Endothelial cell of umbilical vein (primary cell): ENCODE measurements at regions not wholly inside any gene's neighbourhood (a gene's known extent, or its start where the extent isn't known, plus 50 kb on each side); places are given as distances from the start of the nearest gene placed in this dataset.

Experiments used
- BruUV-seq: library from RNA; stranded (reverse); fragments of 400-500 nt; replicated peaks from 2 replicates; lab custom pipeline; 2021; lab: Mats Ljungman, UMichigan
- CTCF ChIA-PET: fragments of 300-600, 350-600 bp; sonication (Branson Sonifier 250); formaldehyde crosslinking; loops from one replicate; lab custom pipeline; 2021; ENCODE audit warnings: antibody characterized with exemption, inconsistent platforms; lab: Charles Lee
- POLR2A ChIA-PET: fragments of 300-600, 350-600 bp; sonication (Branson Sonifier 250); formaldehyde crosslinking; loops from one replicate; lab custom pipeline; 2021; ENCODE audit warnings: antibody characterized with exemption, inconsistent platforms; lab: Charles Lee
- DNase-seq: peaks from one replicate; pipeline ENCODE4 v3.0.0-alpha.2; 2011; ENCODE audit warnings: low read depth, low spot score
- FAIRE-seq: peaks from 2 replicates; lab custom pipeline; 2011; peaks lifted over from hg19 to GRCh38; lab: Jason Lieb, UNC
- H2AFZ ChIP-seq: 2 replicates; pipeline ENCODE4 v1.6.0; 2012; ENCODE audit warnings: low read depth, low read length, control low read depth, inconsistent platforms
- H3K27ac ChIP-seq: 2 replicates; pipeline ENCODE4 v1.5.1; 2011; ENCODE audit warnings: low read depth, mild to moderate bottlenecking, control low read depth, low read length, moderate library complexity; ENCODE audit not compliant: insufficient read depth
- H3K27me3 ChIP-seq, 2 experiments: 2 replicates each; pipeline versions ENCODE4 v1.6.0 to v1.6.1; 2011; ENCODE audit warnings: low read length in 2 of 2, mixed read lengths in 1 of 2; ENCODE audit not compliant: control insufficient read depth in 2 of 2, insufficient read depth in 2 of 2
- H3K36me3 ChIP-seq, 2 experiments: 2 replicates in 1 of 2; 3 replicates in 1 of 2; pipeline ENCODE4 v1.5.1; 2011; ENCODE audit warnings: low read length in 2 of 2, mild to moderate bottlenecking in 1 of 2, moderate library complexity in 1 of 2; ENCODE audit not compliant: control insufficient read depth in 2 of 2, insufficient read depth in 2 of 2; ENCODE audit errors: extremely low read depth in 1 of 2
- H3K4me1 ChIP-seq: 3 replicates; pipeline ENCODE4 v1.5.1; 2011; ENCODE audit warnings: mild to moderate bottlenecking, low read length; ENCODE audit not compliant: control insufficient read depth, insufficient read depth; ENCODE audit errors: extremely low read depth
- H3K4me2 ChIP-seq: 2 replicates; pipeline ENCODE4 v1.6.1; 2011; ENCODE audit warnings: low read length, control low read depth, mixed read lengths; ENCODE audit not compliant: insufficient read depth
- H3K4me3 ChIP-seq, 3 experiments: fragments of 200-600 bp in 1 of 3; sonication (generic), shearing (Covaris generic) in 1 of 3; replicated peaks in 1 of 3; 2 replicates each; pipeline ENCODE4 v1.5.1; 2011 to 2016; ENCODE audit warnings: control low read depth in 3 of 3, low read length in 3 of 3, mild to moderate bottlenecking in 2 of 3, inconsistent platforms in 1 of 3, low read depth in 1 of 3, moderate library complexity in 1 of 3; ENCODE audit not compliant: insufficient read depth in 1 of 3
- H3K79me2 ChIP-seq: 2 replicates; pipeline ENCODE4 v1.6.0; 2012; ENCODE audit warnings: low read length, inconsistent platforms; ENCODE audit not compliant: control insufficient read depth, insufficient read depth
- H3K9ac ChIP-seq: replicated peaks from 2 replicates; pipeline ENCODE3; 2011; ENCODE audit warnings: low read length, control low read depth; ENCODE audit not compliant: insufficient read depth; ENCODE audit errors: extremely low read depth
- H3K9me1 ChIP-seq: replicated peaks from 3 replicates; pipeline ENCODE4 v1.6.0; 2011; ENCODE audit warnings: mild to moderate bottlenecking, low read length; ENCODE audit not compliant: control insufficient read depth, insufficient read depth; ENCODE audit errors: extremely low read depth
- H3K9me3 ChIP-seq: replicated peaks from 2 replicates; pipeline ENCODE4 v1.5.1; 2012; ENCODE audit warnings: low read length, inconsistent platforms; ENCODE audit not compliant: control insufficient read depth, insufficient read depth
- H4K20me1 ChIP-seq: replicated peaks from 2 replicates; pipeline ENCODE3; 2011; ENCODE audit warnings: mild to moderate bottlenecking, low read length; ENCODE audit not compliant: control insufficient read depth, insufficient read depth; ENCODE audit errors: extremely low read depth
- CTCF ChIP-seq, 2 donors: IDR thresholded peaks; 1 replicate in 1 of 2; 2 replicates in 1 of 2; pipeline ENCODE4 v1.5.1; 2011; ENCODE audit warnings: low read length in 2 of 2, mild to moderate bottlenecking in 2 of 2, moderate library complexity in 2 of 2, control low read depth in 1 of 2, inconsistent platforms in 1 of 2, low read depth in 1 of 2; ENCODE audit not compliant: insufficient read depth in 1 of 2; ENCODE audit errors: extremely low read depth in 1 of 2
- EZH2 ChIP-seq: IDR thresholded peaks from 2 replicates; pipeline ENCODE4 v1.6.1; 2012; ENCODE audit warnings: borderline replicate concordance, low read depth, mild to moderate bottlenecking, moderate library complexity, low read length, inconsistent platforms; ENCODE audit not compliant: severe bottlenecking
- FOS ChIP-seq: IDR thresholded peaks from 2 replicates; pipeline ENCODE4 v1.6.1; 2011; ENCODE audit warnings: mild to moderate bottlenecking, low read length, moderate library complexity, borderline replicate concordance; ENCODE audit not compliant: insufficient read depth
- GATA2 ChIP-seq: IDR thresholded peaks from 2 replicates; pipeline ENCODE4 v1.7.0; 2011; ENCODE audit warnings: low read depth, mild to moderate bottlenecking, moderate library complexity, mixed read lengths, low read length; ENCODE audit not compliant: insufficient read length, insufficient read depth
- JUN ChIP-seq: IDR thresholded peaks from 2 replicates; pipeline ENCODE4 v1.6.1; 2011; ENCODE audit warnings: borderline replicate concordance, low read depth; ENCODE audit not compliant: insufficient read length, insufficient read depth
- MAX ChIP-seq: IDR thresholded peaks from 2 replicates; pipeline ENCODE4 v1.6.1; 2011; ENCODE audit not compliant: insufficient read depth, insufficient read length
- POLR2A ChIP-seq: IDR thresholded peaks from 2 replicates; pipeline ENCODE4 v1.6.1; 2012; ENCODE audit warnings: low read depth, mild to moderate bottlenecking, control low read depth, low read length
- POLR2AphosphoS5 ChIP-seq: IDR thresholded peaks from 2 replicates; pipeline ENCODE4 v1.6.1; 2012; ENCODE audit warnings: low read depth, mild to moderate bottlenecking, control low read depth, low read length, moderate library complexity; ENCODE audit not compliant: insufficient read depth
- dilution Hi-C: fragments of 300-500 bp; cut with MboI; formaldehyde crosslinking; loops from one replicate; pipeline ENCODE4 v1.15.0; 2019; ENCODE audit warnings: low sequenced_read_pairs; ENCODE audit not compliant: extremely low pct_ligation_motif_present
- intact Hi-C: fragments of 100-400 bp; cut with micrococcal nuclease; formaldehyde crosslinking; loops from one replicate; pipeline ENCODE4 v1.10.0; 2022

DNA sequence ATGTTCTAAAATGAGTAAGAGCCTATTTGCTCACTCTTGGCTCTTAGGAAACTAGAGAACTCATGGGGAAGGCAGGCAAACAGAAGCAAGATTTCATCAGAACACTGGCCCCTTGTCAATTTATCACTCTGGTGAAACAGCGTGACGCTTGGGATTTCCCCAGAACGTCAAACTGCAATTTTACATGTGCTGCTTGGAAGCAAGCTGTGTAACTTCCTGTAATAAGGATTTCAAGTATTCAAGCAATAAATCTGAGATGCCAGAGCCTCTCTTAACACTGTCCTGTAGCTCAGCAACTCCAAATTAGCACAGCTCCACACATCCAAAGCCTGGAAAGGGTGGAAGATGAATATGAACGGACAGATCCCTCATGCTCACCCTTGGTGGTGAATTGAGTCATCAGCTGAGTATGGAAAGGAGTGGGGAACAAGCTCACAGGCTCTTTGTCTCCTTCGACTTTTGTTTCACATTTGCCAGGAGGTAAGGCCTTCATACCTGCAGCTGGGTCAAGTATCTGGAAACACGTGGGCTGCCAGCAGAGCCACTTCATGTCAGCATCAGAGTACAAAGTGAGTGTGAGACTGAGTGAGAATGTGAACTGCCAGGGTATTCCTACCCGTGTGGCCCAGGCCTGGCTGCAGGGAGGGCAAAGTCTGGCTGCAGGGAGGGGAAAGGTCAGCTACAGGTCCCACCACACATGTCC is 140.4 kb upstream of the NAMPT start:
- no peaks in the 10 kb centered on the region for H3K9me3 ChIP-seq
- dilution Hi-C loops: no loop called here
- H3K4me3 ChIP-seq: no peak overlapping the region
- FAIRE-seq: peak; percentile 68
- TF ChIP-seq JUN: no peak
- no peak for TF ChIP-seq MAX
- no peak for TF ChIP-seq POLR2AphosphoS5
- TF ChIP-seq GATA2: no peak
- TF ChIP-seq FOS: no peak
- TF ChIP-seq CTCF (IDR thresholded peaks at IDR 0.05; ENCODE audit: extremely low read depth in 1 of 2, insufficient read depth in 1 of 2, low read depth in 1 of 2, low read length in 2 of 2): no peak
- TF ChIP-seq EZH2: no peak
- TF ChIP-seq POLR2A: no peak
- ChIA-PET CTCF (interaction anchor here (1.1 to 1.3 kb wide), 3 partner anchors 10 to 249 kb away, joined by 3 to 8 read pairs (median 4); no protein-coding TSS in a partner anchor), POLR2A (no interaction called here)
- H3K4me1 ChIP-seq: peaks cover 11% of the 10 kb centered on the region
- H3K27me3 ChIP-seq: no peaks in the 10 kb centered on the region
- peak; percentile 86 for DNase-seq
- no peaks in the 10 kb centered on the region for H3K36me3 ChIP-seq
- no peak overlapping the region for H3K27ac ChIP-seq
- no peaks in the 10 kb centered on the region for H4K20me1 ChIP-seq
- H3K9me1 ChIP-seq: no peaks in the 10 kb centered on the region
- H3K4me2 ChIP-seq: no peak overlapping the region
- no peak overlapping the region for H3K9ac ChIP-seq
- peak overlapping the region; percentile 48 for H2AFZ ChIP-seq
- no peaks in the 10 kb centered on the region for H3K79me2 ChIP-seq
- BruUV-seq: no TSS peak
- intact Hi-C loops: no loop called here
